BJ (cell line): ENCODE measurements at regions not wholly inside any gene's neighbourhood (a gene's known extent, or its start where the extent isn't known, plus 50 kb on each side); places are given as distances from the start of the nearest gene placed in this dataset.

Experiments
- CTCF ChIA-PET: fragments of 350-600 bp; formaldehyde crosslinking; extraction: SDS; loops from one replicate; lab custom pipeline; 2021; ENCODE audit warnings: antibody characterized with exemption, inconsistent platforms; lab: Yijun Ruan, JAX
- POLR2A ChIA-PET: fragments of 300-600 bp; sonication (Branson Sonifier 250); formaldehyde crosslinking; extraction: SDS; loops from one replicate; lab custom pipeline; 2021; ENCODE audit warnings: antibody characterized with exemption; lab: Charles Lee
- DNase-seq: peaks from one replicate; pipeline ENCODE4 v3.0.0-alpha.2; 2011; ENCODE audit warnings: low read depth
- H3K27me3 ChIP-seq: 2 replicates; pipeline ENCODE4 v1.6.0; 2011; ENCODE audit warnings: low read length; ENCODE audit not compliant: control insufficient read depth, insufficient read depth
- H3K36me3 ChIP-seq: 2 replicates; pipeline ENCODE4 v1.5.1; 2011; ENCODE audit warnings: low read length; ENCODE audit not compliant: control insufficient read depth, insufficient read depth
- H3K4me3 ChIP-seq: 2 replicates; pipeline ENCODE4 v1.5.1; 2011; ENCODE audit warnings: low read depth, mild to moderate bottlenecking, control low read depth, low read length
- TF ChIP-seq, protein P1 (sequence below): IDR thresholded peaks from 2 replicates; pipeline ENCODE4 v1.5.1; 2011; ENCODE audit warnings: low read depth, mild to moderate bottlenecking, control low read depth, inconsistent platforms, low read length, moderate library complexity; ENCODE audit not compliant: insufficient read depth

DNA sequence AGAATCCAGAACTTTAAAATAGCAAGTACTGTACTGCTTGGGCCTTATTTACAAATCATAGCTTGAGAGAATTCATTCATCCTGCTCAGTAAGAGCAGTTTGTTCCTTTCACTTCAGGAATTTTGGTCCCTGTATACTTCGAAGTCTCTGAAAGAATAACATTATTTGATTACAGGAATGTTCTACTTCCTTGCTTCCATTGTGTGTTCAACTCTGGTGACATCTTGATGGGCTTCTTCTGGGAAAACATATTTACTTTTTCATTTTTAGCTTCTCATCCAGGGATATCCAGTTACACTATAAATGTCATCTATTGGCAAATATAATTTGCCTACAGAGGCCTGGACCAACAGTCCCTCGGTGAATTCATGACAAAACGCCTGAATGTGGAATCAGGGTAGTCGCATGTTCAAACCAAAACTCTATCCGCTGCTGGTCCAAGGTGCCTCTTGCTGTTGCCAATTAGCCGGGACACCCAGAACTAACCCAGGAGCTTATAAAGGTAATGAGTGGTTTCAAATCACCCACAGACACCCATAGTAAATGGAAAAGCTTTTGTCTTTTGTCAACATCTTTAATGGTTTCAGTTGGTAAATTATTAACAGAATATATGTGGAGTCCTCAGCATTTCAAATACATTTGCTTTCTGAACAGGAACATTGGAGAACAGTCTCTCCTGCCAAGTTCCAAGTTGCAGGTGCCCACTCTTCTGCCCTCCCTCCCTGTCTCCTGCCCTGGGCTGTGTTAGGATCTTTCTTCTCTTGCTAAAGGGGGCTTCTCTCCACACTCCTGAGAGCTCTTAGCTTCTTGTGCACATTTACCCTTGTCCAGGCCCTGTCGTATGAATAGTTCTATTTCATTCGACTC is 162.5 kb upstream of the CITED2 start:
- H3K27me3 ChIP-seq, result no peaks in the 10 kb centered on the region
- CTCF ChIA-PET, result interaction anchor here (0.5 kb wide), 2 partner anchors 223 to 528 kb away, joined by 3 read pairs; no protein-coding TSS in a partner anchor
- no peaks in the 10 kb centered on the region for H3K36me3 ChIP-seq
- DNase-seq, result no peak
- H3K4me3 ChIP-seq, result no peak overlapping the region
- TF ChIP-seq, protein P1, sequence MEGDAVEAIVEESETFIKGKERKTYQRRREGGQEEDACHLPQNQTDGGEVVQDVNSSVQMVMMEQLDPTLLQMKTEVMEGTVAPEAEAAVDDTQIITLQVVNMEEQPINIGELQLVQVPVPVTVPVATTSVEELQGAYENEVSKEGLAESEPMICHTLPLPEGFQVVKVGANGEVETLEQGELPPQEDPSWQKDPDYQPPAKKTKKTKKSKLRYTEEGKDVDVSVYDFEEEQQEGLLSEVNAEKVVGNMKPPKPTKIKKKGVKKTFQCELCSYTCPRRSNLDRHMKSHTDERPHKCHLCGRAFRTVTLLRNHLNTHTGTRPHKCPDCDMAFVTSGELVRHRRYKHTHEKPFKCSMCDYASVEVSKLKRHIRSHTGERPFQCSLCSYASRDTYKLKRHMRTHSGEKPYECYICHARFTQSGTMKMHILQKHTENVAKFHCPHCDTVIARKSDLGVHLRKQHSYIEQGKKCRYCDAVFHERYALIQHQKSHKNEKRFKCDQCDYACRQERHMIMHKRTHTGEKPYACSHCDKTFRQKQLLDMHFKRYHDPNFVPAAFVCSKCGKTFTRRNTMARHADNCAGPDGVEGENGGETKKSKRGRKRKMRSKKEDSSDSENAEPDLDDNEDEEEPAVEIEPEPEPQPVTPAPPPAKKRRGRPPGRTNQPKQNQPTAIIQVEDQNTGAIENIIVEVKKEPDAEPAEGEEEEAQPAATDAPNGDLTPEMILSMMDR, result no peak
- POLR2A ChIA-PET, result interaction anchor here (0.6 kb wide), 1 partner anchor 8 kb away, joined by 3 read pairs; no protein-coding TSS in a partner anchor

DNA sequence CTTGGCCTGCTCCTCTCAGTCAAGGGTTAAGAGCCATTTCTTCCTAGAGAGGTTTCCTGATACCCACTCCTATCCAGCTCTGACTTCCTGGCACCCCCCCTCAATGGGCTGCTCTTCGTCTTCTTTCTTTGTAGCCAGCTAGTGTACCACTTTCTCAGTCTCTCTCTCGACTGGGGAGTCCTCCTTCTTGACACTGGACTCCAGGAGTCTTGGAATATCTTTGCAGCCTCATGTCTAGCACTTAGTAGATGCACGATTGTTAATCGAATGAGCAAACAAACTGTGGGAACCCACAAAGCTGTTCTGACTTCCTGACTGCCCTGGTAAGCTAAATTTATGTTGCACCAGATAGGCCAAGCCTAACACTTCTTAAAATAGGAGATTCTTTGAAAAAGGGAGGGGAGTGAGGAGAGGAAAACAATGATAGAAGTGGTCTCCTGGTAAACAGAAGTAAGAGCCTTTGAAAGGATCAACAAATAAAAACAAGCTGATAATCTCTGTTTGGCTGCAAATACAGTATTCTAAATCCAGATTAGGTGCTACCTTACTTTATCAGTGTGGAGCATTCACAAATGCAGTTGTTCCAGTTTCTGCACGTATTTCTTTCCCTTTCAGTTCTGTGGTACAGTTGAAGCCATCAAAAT is 160.1 kb upstream of the CITED2 start:
- DNase-seq, result no peak
- POLR2A ChIA-PET, result no interaction called here
- TF ChIP-seq, protein P1, result no peak
- CTCF ChIA-PET, result no interaction called here
- Histone ChIP-seq H3K27me3 (no peaks in the 10 kb centered on the region), H3K4me3 (no peak overlapping the region), H3K36me3 (no peaks in the 10 kb centered on the region)

DNA sequence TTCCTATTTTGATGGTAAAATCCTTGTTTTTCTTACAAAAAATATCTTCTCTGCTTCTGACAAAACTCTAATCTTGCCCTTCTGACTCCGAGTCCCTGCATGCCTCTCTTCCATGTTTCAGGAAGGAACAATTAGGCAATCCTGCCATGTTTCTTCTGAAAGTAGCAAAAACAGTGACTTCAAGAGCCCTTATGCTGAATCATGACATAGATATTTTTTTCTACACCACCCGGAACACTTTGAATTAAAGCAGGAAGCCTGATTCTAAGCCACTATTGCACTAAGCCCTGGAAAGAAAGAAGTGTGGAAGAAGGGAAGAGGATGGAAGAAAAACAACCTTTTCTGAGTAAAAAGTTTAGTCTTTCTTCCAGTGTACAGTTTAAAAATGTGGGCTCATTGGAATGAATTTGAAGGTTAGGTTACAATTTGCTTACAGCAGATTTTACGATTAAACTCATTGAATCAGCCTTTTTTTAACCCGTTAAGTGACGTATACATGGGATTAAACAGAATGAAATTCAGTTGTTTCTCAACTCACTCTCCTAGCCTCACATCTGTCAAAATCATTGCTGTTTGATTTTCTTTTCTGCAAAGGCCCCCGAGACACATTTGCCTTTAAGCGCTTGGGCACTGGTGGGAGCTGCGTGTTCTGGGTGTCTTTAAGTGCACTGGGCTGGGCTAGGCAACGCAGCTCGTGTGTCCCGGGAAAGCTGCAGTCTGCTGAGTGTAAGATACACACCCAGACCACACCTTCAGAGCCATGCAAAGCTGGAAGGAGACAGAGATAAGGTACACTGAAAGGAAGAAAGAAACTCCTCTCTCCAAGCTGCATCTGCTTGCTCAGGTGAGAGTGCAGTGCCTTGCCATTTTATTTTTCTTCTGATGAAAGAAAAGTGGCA is 159.4 kb upstream of the CITED2 start:
- Histone ChIP-seq H3K27me3 (no peaks in the 10 kb centered on the region), H3K36me3 (no peaks in the 10 kb centered on the region), H3K4me3 (no peak overlapping the region)
- ChIA-PET CTCF (no interaction called here), POLR2A (no interaction called here)
- TF ChIP-seq, protein P1, result no peak
- DNase-seq, result peak; percentile 55

DNA sequence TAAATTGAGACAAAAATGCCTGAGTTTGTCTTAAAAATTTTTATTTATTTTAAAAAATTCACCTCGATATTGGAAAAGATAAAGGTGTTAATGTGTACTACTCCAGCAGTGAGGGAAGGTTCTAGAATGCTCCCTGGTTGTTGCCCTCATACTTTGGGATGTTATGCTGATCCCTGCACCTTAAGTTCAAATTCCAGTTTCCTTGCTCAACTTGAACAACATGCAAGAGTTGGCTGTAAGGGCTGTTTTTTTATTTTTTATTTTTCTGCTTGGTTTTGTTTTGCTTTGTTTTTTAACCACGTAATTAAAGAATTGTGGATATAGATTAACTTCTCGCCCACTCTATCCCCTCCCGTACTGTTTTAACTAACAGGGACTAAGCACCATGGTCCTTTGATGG is 158.7 kb upstream of the CITED2 start:
- no peak overlapping the region for H3K4me3 ChIP-seq
- TF ChIP-seq, protein P1, result no peak
- CTCF ChIA-PET, result no interaction called here
- no peak for DNase-seq
- POLR2A ChIA-PET, result no interaction called here
- H3K36me3 ChIP-seq, result no peaks in the 10 kb centered on the region
- H3K27me3 ChIP-seq, result no peaks in the 10 kb centered on the region
